ENCODE measurements at regions not wholly inside any gene's neighbourhood (a gene's known extent, or its start where the extent isn't known, plus 50 kb on each side); places are given as distances from the start of the nearest gene placed in this dataset.
"Not testable (repeated sequence)": the region's sequence is repeated elsewhere in the genome, so short reads cannot be mapped to it uniquely, and the experiment has no call there.

GRCh38 chr9:78677326-78677725, 380.4 kb downstream of the PSAT1 start:
- peak; percentile 72 for DNase-seq

- no peak for DNase-seq
Measured at GRCh38 chr9:78678877-78679276, 382.0 kb downstream of the PSAT1 start.

DNA sequence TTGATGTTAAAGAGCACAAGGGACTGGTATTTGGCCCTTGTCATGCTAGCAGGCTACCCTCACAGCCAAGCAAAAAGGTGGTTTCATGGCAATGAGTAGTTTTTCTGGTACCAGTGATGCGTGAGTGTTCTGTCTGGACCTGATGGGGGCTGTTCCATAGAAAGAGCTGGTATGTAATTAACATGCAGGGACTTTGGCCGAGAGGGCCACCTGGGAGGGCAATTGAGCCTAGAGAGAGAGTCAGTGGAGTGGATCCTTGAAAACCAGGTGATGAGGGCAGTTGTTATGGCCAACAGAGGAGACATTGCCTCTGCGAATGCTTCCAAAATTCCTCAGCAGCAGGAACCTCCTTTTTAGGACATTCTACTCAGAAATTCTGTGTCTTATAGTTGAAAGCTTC, 383.3 kb downstream of the PSAT1 start:
- DNase-seq = no peak

- no peak for DNase-seq
Measured at GRCh38 chr9:78682216-78682615, 385.3 kb downstream of the PSAT1 start.

DNA sequence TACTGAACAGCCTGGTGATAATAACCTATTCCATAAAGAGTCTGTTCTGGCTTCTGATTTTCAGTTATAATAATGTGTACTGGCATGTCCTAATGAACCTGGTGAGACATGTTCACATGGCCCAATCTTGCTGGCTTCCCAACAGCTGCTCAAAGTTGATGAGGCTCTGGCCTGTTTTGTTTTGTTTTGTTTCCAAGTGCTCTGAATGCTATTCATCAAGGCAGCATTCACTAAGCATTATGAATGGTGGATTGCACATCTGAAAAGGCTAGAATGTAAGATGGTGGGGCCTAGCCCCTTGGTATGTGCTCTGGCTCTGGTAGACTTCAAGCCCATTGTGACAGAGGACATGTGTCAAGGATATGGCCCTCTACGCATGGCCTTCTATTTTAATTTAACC, 388.5 kb downstream of the PSAT1 start:
- DNase-seq = no peak

GRCh38 chr9:78688796-78689195, 391.9 kb downstream of the PSAT1 start:
- DNase-seq = no peak

DNA sequence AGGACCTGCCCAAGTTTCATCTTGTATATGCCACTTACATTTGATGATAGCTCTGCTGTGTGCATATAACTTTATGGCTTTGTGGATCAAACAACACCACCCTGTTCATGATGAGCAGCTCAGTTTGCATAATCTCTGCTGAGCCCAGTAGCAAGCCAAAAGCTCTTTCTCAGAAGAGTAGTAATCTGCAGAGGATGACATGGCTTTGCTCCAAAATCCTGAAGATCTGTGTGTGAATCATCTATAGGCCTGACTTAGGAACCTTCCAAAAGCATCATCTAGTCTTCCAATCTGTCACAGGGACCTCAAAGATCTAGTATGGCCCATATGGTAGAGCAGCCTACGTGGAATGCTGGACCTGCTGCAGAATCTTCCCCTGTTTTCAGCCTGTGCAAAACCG, 394.6 kb downstream of the PSAT1 start:
- DNase-seq = peak; percentile 81

DNA sequence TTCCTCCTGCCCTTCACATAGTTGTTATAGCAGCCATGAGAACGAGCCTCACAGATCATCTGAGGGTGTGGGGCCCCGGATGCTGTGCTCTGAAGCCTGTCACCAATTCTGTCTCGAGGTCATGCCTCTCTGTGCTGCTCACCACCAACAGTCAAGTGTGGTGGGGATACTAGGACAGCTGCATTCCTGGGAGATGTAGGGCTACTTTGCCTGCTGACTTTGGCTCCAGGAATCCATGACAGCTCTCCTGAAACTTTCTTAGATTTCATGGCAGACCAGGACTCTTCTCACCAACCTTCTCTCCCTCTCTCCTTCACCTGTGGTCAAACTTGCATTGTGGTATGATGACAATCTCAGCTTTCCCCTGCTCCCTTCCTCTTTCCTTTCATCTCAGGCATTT, 395.9 kb downstream of the PSAT1 start:
- DNase-seq = peak; percentile 92

- DNase-seq = no peak
Measured at GRCh38 chr9:78694974-78695373, 398.0 kb downstream of the PSAT1 start.

DNA sequence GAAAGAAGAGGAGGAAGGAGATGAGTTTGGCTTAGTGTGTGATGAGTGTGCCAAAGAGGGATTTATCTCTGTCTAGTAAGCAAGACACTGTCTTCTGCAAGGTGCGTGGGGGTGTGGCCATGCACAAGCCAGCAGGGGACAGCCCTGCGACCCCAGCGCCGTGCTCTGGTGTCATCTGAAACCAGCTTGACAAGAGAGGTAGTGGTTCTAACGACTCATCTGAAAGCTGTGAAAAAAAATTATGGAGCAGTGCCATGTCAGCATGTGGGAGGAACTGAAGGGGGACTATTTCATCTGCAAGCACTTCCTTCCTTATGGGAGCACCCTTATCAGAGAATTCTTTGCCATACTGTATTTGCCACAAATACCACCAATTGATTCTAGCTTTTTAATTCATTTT, 398.6 kb downstream of the PSAT1 start:
- DNase-seq = no peak

DNA sequence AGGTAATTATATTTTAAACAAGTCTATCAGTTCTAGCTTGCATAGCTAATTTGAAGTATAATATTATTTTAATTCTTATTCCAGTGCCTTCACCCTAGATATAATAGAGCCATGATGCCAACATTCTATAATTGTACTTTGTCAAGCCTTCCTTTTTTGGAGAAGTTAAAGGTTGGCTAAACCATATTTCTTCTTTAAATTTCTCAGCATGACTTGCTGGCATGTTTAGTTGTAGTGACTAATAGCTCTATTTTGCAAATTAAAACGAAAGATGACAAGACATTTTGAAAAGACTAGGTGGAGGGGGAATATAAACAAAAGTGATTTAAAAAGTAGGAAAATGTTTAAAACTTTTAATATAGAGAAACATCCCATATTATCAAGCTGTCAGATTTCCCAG, 400.7 kb downstream of the PSAT1 start:
- DNase-seq = peak; percentile 58

DNA sequence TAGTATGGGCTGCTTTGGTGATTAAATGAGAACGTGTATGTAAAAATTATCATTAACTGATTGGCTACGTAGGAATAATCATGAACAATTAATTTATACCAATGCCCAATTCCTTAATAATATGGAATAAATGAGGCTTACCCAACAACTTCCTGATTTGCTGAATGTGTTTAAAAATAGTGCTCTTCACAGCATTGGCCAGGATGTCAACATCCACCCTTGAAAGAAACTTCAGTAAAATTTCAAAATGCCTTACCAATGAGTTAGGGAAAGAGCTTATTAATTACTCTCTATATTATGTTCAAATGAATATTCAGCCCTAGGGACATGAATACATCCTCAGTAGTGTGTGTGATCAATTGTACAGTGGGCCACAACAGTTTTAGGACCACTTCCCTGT, 401.4 kb downstream of the PSAT1 start:
- no peak for DNase-seq

DNA sequence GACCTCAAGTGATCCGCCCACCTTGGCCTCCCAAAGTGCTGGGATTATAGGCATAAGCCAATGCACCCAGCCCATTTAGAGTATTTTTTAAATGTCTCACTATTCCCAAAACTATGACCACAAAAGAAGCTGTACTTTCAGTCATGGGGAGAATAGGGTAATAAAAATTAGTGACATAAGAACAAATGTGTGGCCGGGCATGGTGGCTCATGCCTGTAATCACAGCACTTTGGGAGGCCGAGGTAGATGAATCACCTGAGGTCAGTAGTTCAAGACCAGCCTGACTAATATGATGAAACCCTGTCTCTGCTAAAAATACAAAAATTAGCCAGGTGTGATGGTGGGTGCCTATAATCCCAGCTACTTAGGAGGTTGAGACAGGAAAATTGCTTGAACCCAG, 402.3 kb downstream of the PSAT1 start:
- peak; percentile 70 for DNase-seq

- DNase-seq = not testable (repeated sequence)
Measured at GRCh38 chr9:78704153-78704552, 407.2 kb downstream of the PSAT1 start.

GRCh38 chr9:78707080-78707479, 410.2 kb downstream of the PSAT1 start:
- DNase-seq = no peak

DNA sequence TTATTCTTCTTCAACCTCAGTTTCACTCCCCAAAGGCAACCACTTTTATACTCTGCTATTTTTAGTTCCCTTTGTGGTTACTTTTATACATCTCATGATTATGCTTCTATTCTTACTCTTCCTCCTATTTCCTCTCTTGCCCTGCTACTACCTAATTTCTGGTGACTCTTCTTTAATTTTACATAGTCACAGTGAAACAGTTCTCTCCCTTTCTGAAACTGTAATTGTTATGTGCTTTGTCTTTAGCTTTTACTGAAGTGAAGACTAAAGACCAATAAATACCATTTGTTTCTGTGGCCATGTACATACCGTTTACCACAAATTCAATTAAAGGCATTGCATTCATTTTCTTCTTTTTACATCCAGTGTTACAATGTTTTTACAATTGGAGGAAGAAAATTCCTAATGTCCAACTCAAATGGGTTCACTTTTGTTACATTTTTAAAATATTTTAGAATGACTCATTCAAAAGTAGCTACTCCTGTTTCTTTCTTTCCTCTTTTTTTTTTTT, 410.6 kb downstream of the PSAT1 start:
- DNase-seq = peak; percentile 93

- DNase-seq = no peak
Measured at GRCh38 chr9:78712903-78713613, 416.1 kb downstream of the PSAT1 start.

- peak; percentile 97 for DNase-seq
Measured at GRCh38 chr9:78713614-78714405, 416.9 kb downstream of the PSAT1 start.

- DNase-seq = peak; percentile 94
Measured at GRCh38 chr9:78714576-78714975, 417.7 kb downstream of the PSAT1 start.

GRCh38 chr9:78719029-78719428, 422.1 kb downstream of the PSAT1 start:
- not testable (repeated sequence) for DNase-seq

- no peak for DNase-seq
Measured at GRCh38 chr9:78724896-78725295, 428.0 kb downstream of the PSAT1 start.

GRCh38 chr9:78725503-78725902, 428.6 kb downstream of the PSAT1 start:
- no peak for DNase-seq

- peak; percentile 12 for DNase-seq
Measured at GRCh38 chr9:78745331-78745730, 448.4 kb downstream of the PSAT1 start.

GRCh38 chr9:78746010-78746409, 449.1 kb downstream of the PSAT1 start:
- DNase-seq = no peak

All from fibroblast of skin of right biceps (primary cell).